ENCODE measurements at regions not wholly inside any gene's neighbourhood (a gene's known extent, or its start where the extent isn't known, plus 50 kb on each side); places are given as distances from the start of the nearest gene placed in this dataset.

DNA sequence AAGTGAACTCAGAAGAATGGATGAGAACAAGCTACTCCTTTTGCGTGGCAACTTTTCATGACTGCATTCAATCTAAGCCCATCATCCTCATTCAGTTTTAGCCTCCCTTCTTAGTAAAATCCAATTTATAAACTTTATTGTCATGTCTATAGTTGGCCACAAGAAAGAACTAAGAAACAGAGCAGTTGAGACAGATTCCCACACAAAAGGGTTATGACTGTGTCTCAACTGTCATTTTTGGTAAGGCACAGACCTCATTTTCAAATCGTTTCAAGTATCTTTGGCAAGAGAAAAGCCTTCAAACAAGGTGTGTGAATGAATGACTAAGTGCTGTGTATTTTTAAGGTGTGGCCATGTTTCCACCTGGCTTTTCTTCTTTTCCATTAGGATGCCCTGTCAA is 84.2 kb upstream of the CREB5 start:
- no peak overlapping the region for H3K4me3 ChIP-seq
- intact Hi-C loops (cut with DNase I) = no loop called here
- H3K4me1 ChIP-seq = peaks cover 7% of the 10 kb centered on the region
- H3K27me3 ChIP-seq = no peaks in the 10 kb centered on the region
- TF ChIP-seq POLR2AphosphoS5 (IDR thresholded peaks at IDR 0.05; ENCODE audit: insufficient read depth in 1 of 2, low read depth in 1 of 2) = no peak
- no peak for TF ChIP-seq POLR2A (IDR thresholded peaks at IDR 0.05)
- TF ChIP-seq, protein P1, sequence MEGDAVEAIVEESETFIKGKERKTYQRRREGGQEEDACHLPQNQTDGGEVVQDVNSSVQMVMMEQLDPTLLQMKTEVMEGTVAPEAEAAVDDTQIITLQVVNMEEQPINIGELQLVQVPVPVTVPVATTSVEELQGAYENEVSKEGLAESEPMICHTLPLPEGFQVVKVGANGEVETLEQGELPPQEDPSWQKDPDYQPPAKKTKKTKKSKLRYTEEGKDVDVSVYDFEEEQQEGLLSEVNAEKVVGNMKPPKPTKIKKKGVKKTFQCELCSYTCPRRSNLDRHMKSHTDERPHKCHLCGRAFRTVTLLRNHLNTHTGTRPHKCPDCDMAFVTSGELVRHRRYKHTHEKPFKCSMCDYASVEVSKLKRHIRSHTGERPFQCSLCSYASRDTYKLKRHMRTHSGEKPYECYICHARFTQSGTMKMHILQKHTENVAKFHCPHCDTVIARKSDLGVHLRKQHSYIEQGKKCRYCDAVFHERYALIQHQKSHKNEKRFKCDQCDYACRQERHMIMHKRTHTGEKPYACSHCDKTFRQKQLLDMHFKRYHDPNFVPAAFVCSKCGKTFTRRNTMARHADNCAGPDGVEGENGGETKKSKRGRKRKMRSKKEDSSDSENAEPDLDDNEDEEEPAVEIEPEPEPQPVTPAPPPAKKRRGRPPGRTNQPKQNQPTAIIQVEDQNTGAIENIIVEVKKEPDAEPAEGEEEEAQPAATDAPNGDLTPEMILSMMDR (IDR thresholded peaks at IDR 0.05) = no peak
- H3K27ac ChIP-seq = no peak overlapping the region
- no peaks in the 10 kb centered on the region for H3K9me3 ChIP-seq
- H3K36me3 ChIP-seq = no peaks in the 10 kb centered on the region
- DNase-seq (ENCODE audit: extremely low spot score in 2 of 2) = no peak

DNA sequence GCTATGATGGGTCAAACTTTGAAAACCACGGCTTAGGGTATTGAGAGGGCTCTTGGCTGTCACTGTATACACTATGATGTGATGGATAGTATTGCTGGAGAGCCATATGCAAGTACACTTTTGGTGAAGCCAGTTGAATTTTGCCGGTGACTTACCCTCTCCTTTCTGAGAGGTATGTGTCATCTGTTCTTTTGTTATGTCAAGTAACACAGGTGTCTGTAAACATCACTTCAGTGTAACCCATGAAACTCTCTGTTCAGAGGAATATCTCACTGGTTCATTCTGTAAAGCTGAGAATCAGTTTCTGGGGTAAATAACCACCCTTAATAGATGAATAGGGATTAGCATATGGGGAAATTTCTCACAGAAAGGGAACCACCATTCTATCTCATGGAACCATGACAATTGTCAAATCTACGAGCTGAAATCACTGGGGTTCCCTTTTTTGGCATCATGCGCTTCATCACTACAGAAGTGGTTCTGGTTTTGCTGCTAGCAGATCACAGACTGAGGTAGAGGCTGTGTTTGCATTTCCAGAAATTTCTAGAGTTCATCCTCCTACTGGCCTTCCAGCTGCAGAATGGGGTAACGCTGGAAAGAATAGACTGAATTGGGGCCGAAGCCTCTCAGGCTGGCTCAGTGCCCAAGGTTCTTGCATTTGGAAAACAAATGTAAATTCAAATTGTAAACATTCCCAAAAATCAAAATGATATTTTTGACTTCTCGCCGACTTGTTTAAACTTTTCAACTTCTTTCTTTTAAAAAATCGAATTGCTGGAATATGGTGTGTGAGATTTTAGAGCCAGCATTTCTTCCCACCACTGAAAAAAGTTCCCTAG is 83.3 kb upstream of the CREB5 start:
- peak overlapping the region; percentile 3 for H3K27ac ChIP-seq
- no peak overlapping the region for H3K4me3 ChIP-seq
- no peaks in the 10 kb centered on the region for H3K27me3 ChIP-seq
- peaks cover 7% of the 10 kb centered on the region for H3K4me1 ChIP-seq
- intact Hi-C loops (cut with DNase I) = no loop called here
- TF ChIP-seq POLR2AphosphoS5 (IDR thresholded peaks at IDR 0.05; ENCODE audit: insufficient read depth in 1 of 2, low read depth in 1 of 2) (no peak), POLR2A (IDR thresholded peaks at IDR 0.05) (no peak)
- TF ChIP-seq, protein P1 (IDR thresholded peaks at IDR 0.05) = no peak
- DNase-seq (ENCODE audit: extremely low spot score in 2 of 2) = no peak
- no peaks in the 10 kb centered on the region for H3K9me3 ChIP-seq
- H3K36me3 ChIP-seq = no peaks in the 10 kb centered on the region

DNA sequence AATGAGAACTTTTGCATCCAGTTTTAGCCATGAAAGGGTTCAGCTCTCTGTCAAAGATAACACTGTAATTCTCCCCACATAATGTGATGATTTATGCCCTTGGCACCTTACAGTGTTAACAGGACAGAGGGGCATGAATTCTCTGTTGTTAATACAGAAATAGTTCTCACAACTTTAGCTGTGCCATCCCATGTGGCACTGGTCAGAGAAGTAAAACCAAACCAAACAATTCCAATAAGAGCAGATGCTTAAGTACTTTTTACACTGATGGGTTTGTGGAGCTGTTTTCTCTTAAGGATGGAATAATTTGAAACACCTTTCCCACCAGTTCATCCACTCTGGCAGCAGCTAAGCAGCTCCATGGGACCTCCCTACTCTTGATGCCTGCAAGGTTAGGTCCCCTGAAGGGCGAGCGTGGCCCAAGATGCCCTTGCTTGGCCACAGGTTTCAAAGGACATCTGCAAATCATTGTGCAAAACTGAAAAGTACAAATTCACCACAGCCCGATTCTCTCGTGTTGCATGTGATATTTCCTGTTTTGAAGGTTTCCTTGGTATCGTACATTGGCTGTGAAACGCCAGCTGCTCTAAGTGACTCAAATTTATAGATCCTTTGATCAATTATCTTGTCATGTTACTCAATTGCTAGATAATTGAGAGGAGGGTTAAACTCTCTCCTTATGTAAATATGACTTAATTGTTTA is 82.5 kb upstream of the CREB5 start:
- H3K9me3 ChIP-seq = no peaks in the 10 kb centered on the region
- no peak overlapping the region for H3K4me3 ChIP-seq
- H3K4me1 ChIP-seq = peaks cover 7% of the 10 kb centered on the region
- H3K36me3 ChIP-seq = no peaks in the 10 kb centered on the region
- TF ChIP-seq, protein P1 (IDR thresholded peaks at IDR 0.05) = no peak
- TF ChIP-seq POLR2AphosphoS5 (IDR thresholded peaks at IDR 0.05; ENCODE audit: insufficient read depth in 1 of 2, low read depth in 1 of 2) = no peak
- no peak for TF ChIP-seq POLR2A (IDR thresholded peaks at IDR 0.05)
- peak overlapping the region; percentile 3 for H3K27ac ChIP-seq
- H3K27me3 ChIP-seq = no peaks in the 10 kb centered on the region
- no peak for DNase-seq (ENCODE audit: extremely low spot score in 2 of 2)
- intact Hi-C loops (cut with DNase I) = no loop called here

DNA sequence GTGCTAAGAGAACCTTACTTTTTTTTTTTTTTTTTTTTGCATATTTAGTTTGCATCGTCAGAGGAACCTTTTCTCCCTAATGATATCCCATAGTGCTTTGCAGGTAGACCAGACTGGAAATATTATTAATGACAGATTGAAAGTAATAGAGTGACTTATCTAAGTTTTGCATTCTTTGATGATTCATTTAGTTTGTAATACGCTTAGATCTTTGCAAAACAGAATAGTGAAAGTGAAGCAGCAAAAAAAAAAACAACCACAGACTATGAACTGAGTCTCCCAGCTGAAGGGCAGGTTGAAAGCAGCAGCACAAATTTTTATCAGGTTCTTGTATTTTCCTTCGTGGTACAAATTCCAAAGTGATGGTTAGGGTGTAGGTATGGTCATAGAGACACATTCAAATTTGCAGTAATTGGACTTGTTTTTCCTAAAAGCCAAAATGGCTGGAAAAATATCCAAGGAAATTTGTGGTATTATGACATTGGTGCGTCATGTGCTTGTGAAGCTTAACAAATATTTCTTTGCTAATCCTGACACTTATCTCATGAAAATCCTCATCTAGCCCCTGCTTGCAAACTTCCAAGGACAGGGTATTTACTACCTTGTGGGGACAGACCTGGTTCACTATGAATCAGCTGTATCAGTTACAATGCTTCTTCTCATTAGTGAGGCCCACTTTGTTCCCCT is 81.8 kb upstream of the CREB5 start:
- Histone ChIP-seq H3K9me3 (no peaks in the 10 kb centered on the region), H3K36me3 (no peaks in the 10 kb centered on the region), H3K27ac (no peak overlapping the region), H3K4me1 (peaks cover 7% of the 10 kb centered on the region), H3K27me3 (no peaks in the 10 kb centered on the region), H3K4me3 (no peak overlapping the region)
- intact Hi-C loops (cut with DNase I) = no loop called here
- DNase-seq (ENCODE audit: extremely low spot score in 2 of 2) = no peak
- TF ChIP-seq POLR2AphosphoS5 (IDR thresholded peaks at IDR 0.05; ENCODE audit: insufficient read depth in 1 of 2, low read depth in 1 of 2) (no peak), POLR2A (IDR thresholded peaks at IDR 0.05) (no peak)
- TF ChIP-seq, protein P1 (IDR thresholded peaks at IDR 0.05) = no peak
